ENCODE measurements at regions not wholly inside any gene's neighbourhood (a gene's known extent, or its start where the extent isn't known, plus 50 kb on each side); places are given as distances from the start of the nearest gene placed in this dataset.
"Not testable (repeated sequence)": the region's sequence is repeated elsewhere in the genome, so short reads cannot be mapped to it uniquely, and the experiment has no call there.

- not testable (repeated sequence) for TF ChIP-seq ZNF274 (IDR thresholded peaks at IDR 0.05; ENCODE audit: low read depth, low read length); SUZ12 (IDR thresholded peaks at IDR 0.05; ENCODE audit: extremely low read depth, insufficient read depth, insufficient read length)
Measured at GRCh38 chr15:89001708-89002275, 86.5 kb upstream of the ABHD2 start.
